Liver (tissue), 8 donors: ENCODE measurements at regions not wholly inside any gene's neighbourhood (a gene's known extent, or its start where the extent isn't known, plus 50 kb on each side); places are given as distances from the start of the nearest gene placed in this dataset.

Experiments
- DNase-seq: peaks from one replicate; pipeline ENCODE4 v3.0.0-alpha.2; 2017; ENCODE audit warnings: low spot score
- H3K27ac ChIP-seq, 2 donors: one replicate each; pipeline ENCODE4 v1.7.0; 2013; ENCODE audit warnings: inconsistent platforms in 2 of 2, low read length in 2 of 2, control low read depth in 1 of 2, low read depth in 1 of 2, mild to moderate bottlenecking in 1 of 2
- H3K27me3 ChIP-seq, 4 donors: one replicate each; pipeline versions ENCODE4 v1.6.1 to v1.7.0; 2013; ENCODE audit warnings: low read length in 3 of 4, inconsistent platforms in 1 of 4, mild to moderate bottlenecking in 1 of 4, moderate library complexity in 1 of 4; ENCODE audit not compliant: control insufficient read depth in 4 of 4, insufficient read depth in 4 of 4
- H3K36me3 ChIP-seq, 4 donors: one replicate each; pipeline versions ENCODE4 v1.6.1 to v1.7.0; 2013; ENCODE audit warnings: low read length in 3 of 4, mild to moderate bottlenecking in 3 of 4, low read depth in 1 of 4, moderate library complexity in 1 of 4; ENCODE audit not compliant: control insufficient read depth in 4 of 4, insufficient read depth in 3 of 4
- H3K4me1 ChIP-seq, 4 donors: one replicate each; pipeline versions ENCODE4 v1.6.1 to v1.7.0; 2013; ENCODE audit warnings: low read length in 3 of 4, mild to moderate bottlenecking in 3 of 4, moderate library complexity in 1 of 4; ENCODE audit not compliant: control insufficient read depth in 4 of 4, insufficient read depth in 4 of 4
- H3K4me3 ChIP-seq, 3 donors: one replicate each; pipeline versions ENCODE4 v1.6.1 to v1.7.0; 2013; ENCODE audit warnings: low read length in 3 of 3, control low read depth in 1 of 3, low read depth in 1 of 3, mild to moderate bottlenecking in 1 of 3
- H3K9ac ChIP-seq, 2 donors: one replicate each; pipeline ENCODE4 v1.7.0; 2013; ENCODE audit warnings: low read length in 2 of 2, mild to moderate bottlenecking in 2 of 2, moderate library complexity in 2 of 2, control low read depth in 1 of 2, low read depth in 1 of 2
- H3K9me3 ChIP-seq, 4 donors: one replicate each; pipeline versions ENCODE4 v1.6.1 to v1.7.0; 2013; ENCODE audit warnings: low read length in 3 of 4; ENCODE audit not compliant: control insufficient read depth in 4 of 4
- EGR1 ChIP-seq, 2 donors: IDR thresholded peaks; 2 replicates each; pipeline ENCODE4 v1.6.1; 2016 to 2018; ENCODE audit warnings: antibody characterized with exemption in 2 of 2, low read depth in 2 of 2
- FOXA1 ChIP-seq: IDR thresholded peaks from 2 replicates; pipeline ENCODE4 v1.6.1; 2016; ENCODE audit warnings: antibody characterized with exemption
- FOXA2 ChIP-seq: IDR thresholded peaks from 2 replicates; pipeline ENCODE4 v1.6.1; 2016; ENCODE audit warnings: antibody characterized with exemption
- GABPA ChIP-seq, 2 donors: IDR thresholded peaks in 1 of 2; conservative IDR thresholded peaks in 1 of 2; 2 replicates each; pipeline ENCODE4 v1.6.1; 2016; ENCODE audit warnings: antibody characterized with exemption in 2 of 2, mild to moderate bottlenecking in 1 of 2, moderate library complexity in 1 of 2
- HNF4A ChIP-seq, 2 donors: conservative IDR thresholded peaks; 2 replicates each; pipeline ENCODE4 v1.6.1; 2016; ENCODE audit warnings: antibody characterized with exemption in 2 of 2, mild to moderate bottlenecking in 2 of 2
- JUND ChIP-seq, 2 donors: IDR thresholded peaks; 2 replicates each; pipeline ENCODE4 v1.6.1; 2016; ENCODE audit warnings: antibody characterized with exemption in 2 of 2
- NR2F2 ChIP-seq: IDR thresholded peaks from 2 replicates; pipeline ENCODE4 v1.6.1; 2016; ENCODE audit warnings: antibody characterized with exemption
- RAD21 ChIP-seq, 2 donors: IDR thresholded peaks; 2 replicates each; pipeline ENCODE4 v1.6.1; 2016; ENCODE audit warnings: antibody characterized with exemption in 2 of 2, mild to moderate bottlenecking in 2 of 2
- RXRA ChIP-seq, 2 donors: IDR thresholded peaks; 2 replicates each; pipeline ENCODE4 v1.6.1; 2017 to 2018; ENCODE audit warnings: antibody characterized with exemption in 2 of 2, mild to moderate bottlenecking in 1 of 2
- SP1 ChIP-seq: IDR thresholded peaks from 2 replicates; pipeline ENCODE4 v1.6.1; 2018; ENCODE audit warnings: antibody characterized with exemption, mild to moderate bottlenecking
- TAF1 ChIP-seq: conservative IDR thresholded peaks from 2 replicates; pipeline ENCODE4 v1.6.1; 2016; ENCODE audit warnings: antibody characterized with exemption, mild to moderate bottlenecking
- YY1 ChIP-seq: IDR thresholded peaks from 2 replicates; pipeline ENCODE4 v1.6.1; 2016; ENCODE audit warnings: antibody characterized with exemption, mild to moderate bottlenecking
- WGBS: extraction: QIAGEN DNeasy Blood & Tissue Kit; methylation state at CpG from one replicate; pipeline ENCODE4 v1.1.7; 2013; 5-methylcytosine and 5-hydroxymethylcytosine counted together
- TF ChIP-seq, protein P1 (sequence below): IDR thresholded peaks from 2 replicates; pipeline ENCODE4 v1.6.1; 2016; ENCODE audit warnings: antibody characterized with exemption
- TF ChIP-seq, protein P2 (sequence below): IDR thresholded peaks from 2 replicates; pipeline ENCODE4 v1.6.1; 2016; ENCODE audit warnings: antibody characterized with exemption
- TF ChIP-seq, protein P3 (sequence below): IDR thresholded peaks from 2 replicates; pipeline ENCODE4 v1.6.1; 2016; ENCODE audit warnings: antibody characterized with exemption, mild to moderate bottlenecking
- TF ChIP-seq, protein P4 (sequence below): fragments of 150-350 bp; IDR thresholded peaks from 2 replicates; pipeline ENCODE4 v1.5.1; 2017; ENCODE audit warnings: improper control_type of control experiment, low read depth, low read length; ENCODE audit not compliant: missing input control
- donor health status: healthy.
- donor health status: healthy.
- donor health status: healthy.
- donor health status: healthy.
- donor health status: healthy.

DNA sequence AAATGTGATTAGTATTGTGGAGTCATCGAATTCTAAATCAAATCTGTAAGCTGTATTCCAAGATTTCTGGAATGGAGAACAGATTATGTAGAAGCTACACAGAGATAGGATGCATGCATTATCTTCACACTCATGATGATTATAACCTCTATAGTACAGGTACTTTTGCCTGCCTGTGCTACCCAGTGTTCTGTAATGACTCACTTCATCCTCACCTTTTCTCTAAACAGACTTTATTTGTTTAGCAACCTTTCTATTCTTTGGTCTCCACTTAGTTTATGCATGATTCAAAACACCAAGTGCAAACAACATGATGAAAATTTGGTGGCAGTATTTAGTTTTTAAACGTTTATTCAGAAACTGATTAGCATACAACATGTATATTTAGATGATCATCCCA lies 68.4 kb upstream of the PRPS1L1 start:
- Histone ChIP-seq H3K9me3 (no peaks in the 10 kb centered on the region), H3K27me3 (no peaks in the 10 kb centered on the region), H3K9ac (no peak overlapping the region), H3K27ac (no peak overlapping the region), H3K36me3 (no peaks in the 10 kb centered on the region), H3K4me1 (no peaks in the 10 kb centered on the region), H3K4me3 (no peak overlapping the region)
- TF ChIP-seq HNF4A (conservative IDR thresholded peaks at IDR 0.05) = no peak
- TF ChIP-seq EGR1 (IDR thresholded peaks at IDR 0.05; ENCODE audit: low read depth in 2 of 2) = no peak
- TF ChIP-seq RXRA (IDR thresholded peaks at IDR 0.05) = no peak
- TF ChIP-seq SP1 = no peak
- TF ChIP-seq, protein P1, sequence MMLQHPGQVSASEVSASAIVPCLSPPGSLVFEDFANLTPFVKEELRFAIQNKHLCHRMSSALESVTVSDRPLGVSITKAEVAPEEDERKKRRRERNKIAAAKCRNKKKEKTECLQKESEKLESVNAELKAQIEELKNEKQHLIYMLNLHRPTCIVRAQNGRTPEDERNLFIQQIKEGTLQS = no peak
- TF ChIP-seq, protein P2, sequence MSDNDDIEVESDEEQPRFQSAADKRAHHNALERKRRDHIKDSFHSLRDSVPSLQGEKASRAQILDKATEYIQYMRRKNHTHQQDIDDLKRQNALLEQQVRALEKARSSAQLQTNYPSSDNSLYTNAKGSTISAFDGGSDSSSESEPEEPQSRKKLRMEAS = no peak
- no peak for TF ChIP-seq RAD21 (IDR thresholded peaks at IDR 0.05)
- TF ChIP-seq, protein P3, sequence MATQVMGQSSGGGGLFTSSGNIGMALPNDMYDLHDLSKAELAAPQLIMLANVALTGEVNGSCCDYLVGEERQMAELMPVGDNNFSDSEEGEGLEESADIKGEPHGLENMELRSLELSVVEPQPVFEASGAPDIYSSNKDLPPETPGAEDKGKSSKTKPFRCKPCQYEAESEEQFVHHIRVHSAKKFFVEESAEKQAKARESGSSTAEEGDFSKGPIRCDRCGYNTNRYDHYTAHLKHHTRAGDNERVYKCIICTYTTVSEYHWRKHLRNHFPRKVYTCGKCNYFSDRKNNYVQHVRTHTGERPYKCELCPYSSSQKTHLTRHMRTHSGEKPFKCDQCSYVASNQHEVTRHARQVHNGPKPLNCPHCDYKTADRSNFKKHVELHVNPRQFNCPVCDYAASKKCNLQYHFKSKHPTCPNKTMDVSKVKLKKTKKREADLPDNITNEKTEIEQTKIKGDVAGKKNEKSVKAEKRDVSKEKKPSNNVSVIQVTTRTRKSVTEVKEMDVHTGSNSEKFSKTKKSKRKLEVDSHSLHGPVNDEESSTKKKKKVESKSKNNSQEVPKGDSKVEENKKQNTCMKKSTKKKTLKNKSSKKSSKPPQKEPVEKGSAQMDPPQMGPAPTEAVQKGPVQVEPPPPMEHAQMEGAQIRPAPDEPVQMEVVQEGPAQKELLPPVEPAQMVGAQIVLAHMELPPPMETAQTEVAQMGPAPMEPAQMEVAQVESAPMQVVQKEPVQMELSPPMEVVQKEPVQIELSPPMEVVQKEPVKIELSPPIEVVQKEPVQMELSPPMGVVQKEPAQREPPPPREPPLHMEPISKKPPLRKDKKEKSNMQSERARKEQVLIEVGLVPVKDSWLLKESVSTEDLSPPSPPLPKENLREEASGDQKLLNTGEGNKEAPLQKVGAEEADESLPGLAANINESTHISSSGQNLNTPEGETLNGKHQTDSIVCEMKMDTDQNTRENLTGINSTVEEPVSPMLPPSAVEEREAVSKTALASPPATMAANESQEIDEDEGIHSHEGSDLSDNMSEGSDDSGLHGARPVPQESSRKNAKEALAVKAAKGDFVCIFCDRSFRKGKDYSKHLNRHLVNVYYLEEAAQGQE = no peak
- TF ChIP-seq JUND (IDR thresholded peaks at IDR 0.05) = no peak
- no peak for TF ChIP-seq GABPA (IDR thresholded peaks at IDR 0.05 in 1 of 2, conservative IDR thresholded peaks at IDR 0.05 in 1 of 2)
- TF ChIP-seq, protein P4, sequence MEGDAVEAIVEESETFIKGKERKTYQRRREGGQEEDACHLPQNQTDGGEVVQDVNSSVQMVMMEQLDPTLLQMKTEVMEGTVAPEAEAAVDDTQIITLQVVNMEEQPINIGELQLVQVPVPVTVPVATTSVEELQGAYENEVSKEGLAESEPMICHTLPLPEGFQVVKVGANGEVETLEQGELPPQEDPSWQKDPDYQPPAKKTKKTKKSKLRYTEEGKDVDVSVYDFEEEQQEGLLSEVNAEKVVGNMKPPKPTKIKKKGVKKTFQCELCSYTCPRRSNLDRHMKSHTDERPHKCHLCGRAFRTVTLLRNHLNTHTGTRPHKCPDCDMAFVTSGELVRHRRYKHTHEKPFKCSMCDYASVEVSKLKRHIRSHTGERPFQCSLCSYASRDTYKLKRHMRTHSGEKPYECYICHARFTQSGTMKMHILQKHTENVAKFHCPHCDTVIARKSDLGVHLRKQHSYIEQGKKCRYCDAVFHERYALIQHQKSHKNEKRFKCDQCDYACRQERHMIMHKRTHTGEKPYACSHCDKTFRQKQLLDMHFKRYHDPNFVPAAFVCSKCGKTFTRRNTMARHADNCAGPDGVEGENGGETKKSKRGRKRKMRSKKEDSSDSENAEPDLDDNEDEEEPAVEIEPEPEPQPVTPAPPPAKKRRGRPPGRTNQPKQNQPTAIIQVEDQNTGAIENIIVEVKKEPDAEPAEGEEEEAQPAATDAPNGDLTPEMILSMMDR = no peak
- no peak for TF ChIP-seq TAF1
- TF ChIP-seq FOXA2 = no peak
- no peak for TF ChIP-seq FOXA1
- no peak for TF ChIP-seq NR2F2
- TF ChIP-seq YY1 = no peak
- 53% methylated on average over 2 of the region's 2 CpGs for WGBS
- DNase-seq = no peak

DNA sequence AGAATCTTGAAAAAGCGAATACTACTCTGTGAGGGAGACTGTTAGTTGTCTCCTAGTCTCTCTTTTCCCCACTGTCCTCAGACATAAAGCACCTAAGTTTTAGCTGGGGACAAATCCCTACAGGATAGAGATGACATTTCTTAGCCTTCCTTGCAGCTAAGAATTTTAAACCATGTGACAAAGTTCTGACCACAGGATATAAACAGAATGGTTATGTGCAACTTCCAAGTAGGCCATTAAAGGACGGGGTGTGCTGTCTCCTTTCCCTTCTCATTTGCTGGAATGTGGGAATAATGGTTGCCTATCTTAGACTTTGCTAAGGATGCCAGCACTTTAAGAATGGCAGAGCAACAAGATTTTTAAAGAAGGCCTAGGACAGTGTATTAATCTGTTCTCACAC lies 74.9 kb upstream of the PRPS1L1 start:
- TF ChIP-seq, protein P1 = no peak
- TF ChIP-seq TAF1 (no peak), FOXA2 (no peak), HNF4A (conservative IDR thresholded peaks at IDR 0.05) (no peak), EGR1 (IDR thresholded peaks at IDR 0.05; ENCODE audit: low read depth in 2 of 2) (no peak), SP1 (no peak), RXRA (IDR thresholded peaks at IDR 0.05) (no peak)
- TF ChIP-seq, protein P4 = no peak
- 74% methylated on average over 2 of the region's 2 CpGs for WGBS
- DNase-seq = no peak
- H3K9me3 ChIP-seq = no peaks in the 10 kb centered on the region
- no peak overlapping the region for H3K9ac ChIP-seq
- H3K4me3 ChIP-seq = no peak overlapping the region
- no peaks in the 10 kb centered on the region for H3K36me3 ChIP-seq
- H3K27ac ChIP-seq = no peak overlapping the region
- no peaks in the 10 kb centered on the region for H3K4me1 ChIP-seq
- peaks cover 0 to 2% (median under 1%) of the 10 kb centered on the region in 4 donors for H3K27me3 ChIP-seq
